ENCODE measurements at regions not wholly inside any gene's neighbourhood (a gene's known extent, or its start where the extent isn't known, plus 50 kb on each side); places are given as distances from the start of the nearest gene placed in this dataset.

DNA sequence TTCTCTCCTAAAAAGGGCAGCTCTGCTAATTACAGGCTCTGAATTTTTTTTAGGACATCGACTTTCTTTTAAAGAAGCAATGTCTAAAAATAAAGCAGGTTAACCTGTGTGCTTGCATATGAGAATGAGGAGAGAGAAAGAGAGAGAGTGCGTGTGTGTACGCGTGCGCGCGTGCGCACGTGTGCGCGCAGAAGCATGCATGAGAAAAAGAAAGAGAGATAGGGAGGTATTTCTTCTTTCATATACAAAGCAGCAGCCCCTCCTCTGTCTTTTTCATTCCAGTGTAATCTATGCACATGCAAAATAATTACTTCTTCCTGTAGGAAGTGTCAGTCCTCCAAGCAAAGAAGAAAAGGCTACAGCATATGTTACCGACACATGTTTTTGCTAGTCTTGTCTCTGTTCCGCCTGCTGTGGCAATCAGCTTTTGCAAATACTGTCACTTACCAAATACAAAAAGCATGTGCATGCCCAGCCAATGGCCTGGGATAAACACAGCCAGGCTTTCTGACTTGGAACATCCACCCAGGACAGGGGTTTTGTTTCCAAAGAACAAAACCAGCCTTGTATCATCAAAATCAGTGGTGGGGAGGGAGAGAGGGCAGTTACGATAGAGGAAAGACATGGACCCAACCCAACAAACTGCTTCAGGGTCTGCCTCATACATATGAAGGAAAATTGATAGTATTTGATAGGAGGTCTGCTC is 252.3 kb upstream of the SLC24A2 start:
- DNase-seq, result peak; percentile 55 to 71

DNA sequence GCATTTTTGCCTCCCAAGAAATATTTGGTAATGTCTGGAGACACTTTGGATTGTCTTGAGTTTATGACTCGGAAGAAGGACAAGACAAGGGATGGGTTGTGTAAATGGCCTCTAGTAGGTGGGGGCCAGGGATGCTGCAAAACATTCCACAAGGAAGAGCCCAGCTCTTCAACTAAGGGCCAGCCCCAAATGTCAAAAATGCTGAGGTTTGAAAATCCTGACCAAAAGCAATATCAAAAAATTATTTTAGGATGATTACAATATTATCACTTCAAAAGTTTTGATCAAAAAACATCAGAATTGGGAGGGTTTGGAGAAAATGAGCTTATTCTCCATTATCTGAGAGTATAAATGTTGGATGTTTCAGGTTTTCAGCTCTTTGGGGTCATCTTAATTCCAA is 248.9 kb upstream of the SLC24A2 start:
- DNase-seq, result no peak

DNA sequence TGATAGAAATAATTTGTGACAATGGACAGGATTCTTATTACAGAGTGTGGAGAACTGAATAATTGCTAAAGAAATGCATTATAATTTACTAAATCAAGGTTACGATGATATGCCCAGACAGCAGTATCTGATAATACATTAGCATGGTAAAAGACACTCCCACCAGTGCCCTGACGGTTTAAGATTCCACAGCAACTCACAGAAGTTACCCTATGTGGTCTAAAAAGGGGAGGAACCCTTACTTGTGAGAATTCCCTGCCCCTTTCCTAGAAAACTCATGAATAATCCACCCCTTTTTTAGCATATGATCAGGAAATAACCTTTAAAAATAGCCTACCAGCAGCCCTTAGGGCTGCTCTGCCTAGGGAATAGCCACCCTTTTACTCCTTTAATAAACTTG is 244.7 kb upstream of the SLC24A2 start:
- DNase-seq, result no peak

DNA sequence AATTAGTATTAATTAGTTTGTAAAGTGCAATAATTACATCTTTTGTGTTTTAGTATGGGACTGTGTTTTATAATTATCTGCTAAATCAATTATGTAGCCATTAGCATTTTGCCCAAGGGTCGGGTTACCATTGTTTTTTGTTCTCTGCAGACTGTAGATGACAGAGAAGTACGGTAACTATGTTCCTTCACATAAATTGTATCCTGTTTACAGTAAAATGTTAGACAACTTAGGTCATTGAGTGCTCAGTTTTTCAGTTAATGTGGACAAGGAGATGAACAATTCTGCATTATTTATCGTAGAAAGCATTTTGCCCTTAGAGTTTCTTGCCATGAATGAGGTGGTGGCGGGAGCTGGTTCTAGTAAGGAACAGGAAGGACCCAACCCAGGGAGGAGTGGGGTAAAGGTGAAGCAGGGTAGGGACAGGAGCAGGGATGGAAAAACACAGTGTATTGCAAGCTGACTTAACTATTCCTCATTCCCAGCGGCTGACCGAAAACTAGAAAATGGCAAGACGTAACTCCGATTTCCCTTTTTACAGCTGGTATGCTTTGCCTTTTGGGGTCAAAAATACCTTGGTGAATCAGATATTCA is 243.7 kb upstream of the SLC24A2 start:
- DNase-seq, result no peak

GRCh38 chr9:20031836-20032235 is 243.0 kb upstream of the SLC24A2 start:
- no peak for DNase-seq

DNA sequence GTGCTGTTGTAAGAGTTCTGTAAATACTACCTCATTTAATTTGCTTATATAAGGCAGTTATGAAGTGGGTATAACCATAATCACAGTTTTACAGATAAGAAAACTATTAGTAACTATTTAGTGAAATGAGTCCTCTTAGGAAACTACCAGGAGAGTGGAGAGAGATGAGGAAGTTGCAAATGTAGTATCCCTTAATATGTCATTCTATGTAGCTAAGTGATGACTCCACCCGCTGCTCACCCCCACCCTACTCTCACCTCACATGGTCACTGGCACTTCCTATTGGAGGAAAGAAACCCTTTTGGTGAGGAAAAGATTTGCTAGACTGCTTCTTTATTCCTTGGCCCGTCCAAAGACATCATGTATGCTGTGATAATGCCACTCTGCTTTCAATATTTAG is 241.8 kb upstream of the SLC24A2 start:
- DNase-seq, result no peak

- no peak for DNase-seq
These were observed 241.4 kb upstream of the SLC24A2 start for GRCh38 chr9:20030221-20030620.

DNA sequence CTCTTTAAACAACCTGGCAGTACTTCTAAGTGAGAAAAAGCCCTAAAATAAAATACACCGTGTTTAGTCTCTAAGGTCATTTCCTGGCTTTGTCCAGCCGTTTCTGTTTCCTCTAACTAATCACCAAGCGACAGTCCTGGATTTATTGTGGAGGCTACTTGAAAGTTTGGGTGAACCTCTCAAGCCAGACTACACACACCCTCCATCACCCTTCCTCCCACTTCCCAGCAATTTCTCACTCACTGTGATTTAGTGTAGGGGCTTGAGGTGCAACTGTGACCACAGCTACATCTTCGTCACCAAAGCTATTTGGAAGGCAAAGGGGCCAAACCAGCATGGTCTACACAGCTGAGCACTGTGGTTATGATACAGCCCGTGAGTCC is 240.0 kb upstream of the SLC24A2 start:
- no peak for DNase-seq

- no peak for DNase-seq
These were observed 239.5 kb upstream of the SLC24A2 start for GRCh38 chr9:20028192-20028848.

- DNase-seq, result no peak
These were observed 235.2 kb upstream of the SLC24A2 start for GRCh38 chr9:20023961-20024571.

- DNase-seq, result no peak
These were observed 234.5 kb upstream of the SLC24A2 start for GRCh38 chr9:20023210-20023905.

GRCh38 chr9:20022410-20022809 is 233.6 kb upstream of the SLC24A2 start:
- DNase-seq, result no peak

GRCh38 chr9:20016611-20017010 is 227.8 kb upstream of the SLC24A2 start:
- DNase-seq, result no peak

- DNase-seq, result no peak
These were observed 226.6 kb upstream of the SLC24A2 start for GRCh38 chr9:20015427-20015931.

DNA sequence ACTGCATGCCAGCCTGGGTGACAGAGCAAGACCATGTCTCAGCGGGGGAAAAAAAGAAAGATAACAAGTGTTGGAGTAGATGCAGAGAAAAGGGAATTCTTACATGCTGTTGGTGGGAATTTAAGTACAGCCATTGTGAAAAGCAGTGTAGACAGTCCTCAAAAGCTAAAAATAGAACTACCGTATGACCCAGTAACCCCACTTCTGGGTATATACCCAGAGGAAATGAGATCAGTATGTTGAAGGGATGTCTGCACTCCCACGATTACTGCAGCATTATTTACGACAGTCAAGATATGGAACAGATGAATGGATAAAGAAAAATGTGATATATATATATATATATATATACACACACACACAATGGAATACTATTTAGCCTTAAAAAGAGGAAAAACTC is 225.3 kb upstream of the SLC24A2 start:
- no peak for DNase-seq

- DNase-seq, result no peak
These were observed 223.4 kb upstream of the SLC24A2 start for GRCh38 chr9:20012232-20012631.

DNA sequence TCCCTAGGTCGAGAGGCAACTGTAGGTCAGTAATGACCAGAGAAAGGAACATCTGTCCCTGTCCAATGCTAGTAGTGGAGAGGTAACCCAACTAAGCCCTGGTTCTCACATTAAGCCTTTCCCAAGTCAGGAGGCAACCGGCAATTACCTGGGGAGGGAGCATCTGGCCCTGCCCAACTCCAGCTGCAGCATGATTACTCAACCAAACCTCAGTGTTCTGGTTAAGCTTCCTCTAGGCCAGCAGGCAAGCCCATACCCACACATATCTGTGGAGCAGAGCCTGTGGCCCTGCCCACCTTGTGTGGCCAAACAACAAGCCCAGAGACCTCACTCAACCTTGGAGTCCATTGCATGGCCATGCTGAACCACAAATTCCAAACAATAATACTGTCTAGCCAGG is 220.8 kb upstream of the SLC24A2 start:
- no peak for DNase-seq

DNA sequence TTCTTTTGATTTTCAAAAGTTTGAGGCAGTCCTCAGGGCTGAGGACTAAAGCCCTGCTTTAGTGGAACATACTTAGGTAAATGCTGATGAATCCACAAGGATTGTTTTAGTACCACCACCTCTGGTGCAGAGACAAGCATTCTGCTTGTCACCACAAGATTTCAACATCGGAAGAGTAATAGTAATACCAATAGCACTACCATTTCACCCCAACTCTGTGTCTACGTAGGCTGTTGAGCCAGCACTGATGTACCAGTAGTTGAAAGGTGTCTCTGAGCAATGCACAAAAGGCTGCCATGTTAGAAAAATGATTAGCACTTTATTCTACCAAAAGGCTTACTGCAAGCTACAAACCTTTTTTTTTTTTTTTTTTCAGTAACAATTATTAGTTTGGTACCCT is 213.2 kb upstream of the SLC24A2 start:
- DNase-seq, result no peak

DNA sequence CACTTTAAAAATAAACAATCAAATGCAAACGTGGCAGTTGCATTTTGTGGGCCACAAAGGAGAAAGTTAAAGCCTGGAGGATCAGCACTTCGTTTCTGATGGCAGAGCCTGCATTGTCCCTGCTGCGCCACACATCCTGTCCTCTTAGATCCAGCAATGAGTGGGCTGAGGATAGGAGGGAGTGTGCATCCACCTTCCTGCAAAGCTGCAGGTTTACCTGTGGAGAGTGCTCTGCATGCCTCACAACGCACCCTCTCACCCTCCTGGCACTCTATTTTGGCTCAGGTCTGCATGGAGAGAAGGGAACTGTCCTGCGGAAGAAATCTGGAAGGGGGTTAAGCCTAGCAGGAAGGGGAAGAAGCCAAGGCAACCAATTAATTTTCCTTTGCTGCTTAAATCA is 212.2 kb upstream of the SLC24A2 start:
- no peak for DNase-seq

GRCh38 chr9:19999491-20000057 is 210.7 kb upstream of the SLC24A2 start:
- DNase-seq, result no peak

DNA sequence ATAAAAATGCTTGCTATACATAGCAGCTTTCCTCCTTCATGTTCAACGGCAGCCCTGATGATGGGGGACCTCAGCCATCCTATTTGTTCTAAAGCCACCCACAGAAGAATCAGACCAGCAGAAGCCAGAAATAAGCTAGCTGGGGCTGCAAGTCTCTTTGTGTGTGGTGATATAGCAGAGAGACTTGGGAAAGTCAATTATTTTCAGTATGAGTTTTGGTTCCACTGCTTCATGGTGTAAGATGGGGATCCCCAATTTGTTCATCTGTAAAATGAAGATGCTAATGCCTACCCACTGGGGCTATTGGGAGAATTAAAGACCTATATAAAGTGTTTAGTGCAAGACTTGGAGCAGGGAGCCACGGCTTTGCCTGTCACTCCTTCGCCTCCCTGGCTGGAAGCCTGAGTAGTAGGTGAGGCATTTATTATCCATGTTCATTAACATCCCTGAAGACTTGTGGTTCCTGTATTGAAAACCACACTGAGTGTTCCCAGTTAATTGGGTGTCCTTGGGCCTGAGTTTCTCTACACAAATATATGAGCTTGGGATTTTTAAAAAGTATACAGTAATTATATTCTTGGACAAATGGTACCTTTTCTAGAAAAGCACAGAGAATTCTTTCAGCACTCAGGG is 210.1 kb upstream of the SLC24A2 start:
- no peak for DNase-seq

- no peak for DNase-seq
These were observed 209.3 kb upstream of the SLC24A2 start for GRCh38 chr9:19998153-19998552.

Data from hippocampal formation (tissue), 2 donors.